ENCODE measurements at regions not wholly inside any gene's neighbourhood (a gene's known extent, or its start where the extent isn't known, plus 50 kb on each side); places are given as distances from the start of the nearest gene placed in this dataset.

- TF ChIP-seq CTCF (conservative IDR thresholded peaks at IDR 0.05; ENCODE audit: low read depth, low read length) = no peak
- TF ChIP-seq EZH2 (IDR thresholded peaks at IDR 0.05; ENCODE audit: borderline replicate concordance, low read depth, low read length, poor library complexity, severe bottlenecking) = no peak
These were observed 52.4 kb downstream of the ELAPOR2 start for GRCh38 chr7:87007038-87007437.

All from A673 (cell line).